GM15510 (cell line): ENCODE measurements at regions not wholly inside any gene's neighbourhood (a gene's known extent, or its start where the extent isn't known, plus 50 kb on each side); places are given as distances from the start of the nearest gene placed in this dataset.

Experiments
- POLR2A ChIP-seq: IDR thresholded peaks from 3 replicates; pipeline ENCODE4 v1.6.1; 2011; ENCODE audit warnings: borderline replicate concordance; ENCODE audit not compliant: insufficient read length; ENCODE audit errors: extremely low read depth

DNA sequence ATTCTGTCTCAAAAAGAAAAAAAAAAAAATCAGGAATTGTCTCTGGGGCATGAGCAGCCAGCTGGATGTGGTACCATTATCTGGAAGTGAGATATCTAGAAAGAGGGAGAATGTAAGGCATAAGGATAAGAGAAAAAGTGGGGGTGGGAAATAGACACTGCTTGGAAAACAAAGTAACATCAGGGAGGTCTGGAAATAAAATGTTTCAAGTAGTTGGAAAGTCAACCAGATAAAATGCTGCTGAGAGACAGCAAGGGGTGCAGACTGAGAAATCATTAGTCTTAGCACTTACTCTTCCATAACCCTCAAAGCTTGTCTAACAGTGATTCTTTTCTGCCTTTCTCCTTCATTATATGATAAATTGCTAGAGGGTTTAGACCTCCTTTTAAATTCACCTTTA, 159.7 kb upstream of the TBL1XR1 start:
- no peak for TF ChIP-seq POLR2A

DNA sequence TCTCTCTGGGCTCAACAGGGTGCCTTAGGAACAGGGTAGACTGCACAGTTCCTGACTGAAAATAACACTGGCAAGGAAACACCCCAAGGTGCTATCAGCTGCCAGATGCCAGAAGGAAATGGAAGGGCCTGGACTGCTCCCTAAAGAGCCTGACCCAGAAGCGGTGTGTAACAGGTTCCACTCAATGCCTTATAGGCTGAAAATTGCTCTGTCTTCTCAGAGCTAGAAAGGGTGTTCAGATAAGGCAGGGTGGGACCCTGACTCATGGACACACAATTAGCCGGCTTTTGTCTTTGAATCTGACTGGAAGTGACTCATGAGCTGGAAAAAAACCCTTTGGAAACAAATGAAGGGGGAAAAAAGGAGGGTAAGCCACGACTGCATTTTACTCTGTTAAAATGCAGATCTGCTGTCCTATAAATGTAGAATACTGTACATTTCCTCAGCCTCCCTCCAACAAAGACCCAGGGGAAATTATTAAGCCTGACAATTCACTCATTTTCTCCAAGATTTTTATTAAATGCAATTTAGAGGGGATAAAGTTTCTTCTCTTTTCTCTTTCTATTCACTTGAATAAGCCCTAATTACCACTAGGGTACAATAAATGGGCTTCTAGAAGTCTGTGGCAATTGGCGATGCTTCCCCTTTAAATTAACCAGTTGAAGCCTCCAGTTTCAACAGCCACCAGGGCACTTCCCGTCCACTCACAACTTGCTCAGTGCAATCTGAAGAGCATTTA, 160.2 kb upstream of the TBL1XR1 start:
- TF ChIP-seq POLR2A: no peak

DNA sequence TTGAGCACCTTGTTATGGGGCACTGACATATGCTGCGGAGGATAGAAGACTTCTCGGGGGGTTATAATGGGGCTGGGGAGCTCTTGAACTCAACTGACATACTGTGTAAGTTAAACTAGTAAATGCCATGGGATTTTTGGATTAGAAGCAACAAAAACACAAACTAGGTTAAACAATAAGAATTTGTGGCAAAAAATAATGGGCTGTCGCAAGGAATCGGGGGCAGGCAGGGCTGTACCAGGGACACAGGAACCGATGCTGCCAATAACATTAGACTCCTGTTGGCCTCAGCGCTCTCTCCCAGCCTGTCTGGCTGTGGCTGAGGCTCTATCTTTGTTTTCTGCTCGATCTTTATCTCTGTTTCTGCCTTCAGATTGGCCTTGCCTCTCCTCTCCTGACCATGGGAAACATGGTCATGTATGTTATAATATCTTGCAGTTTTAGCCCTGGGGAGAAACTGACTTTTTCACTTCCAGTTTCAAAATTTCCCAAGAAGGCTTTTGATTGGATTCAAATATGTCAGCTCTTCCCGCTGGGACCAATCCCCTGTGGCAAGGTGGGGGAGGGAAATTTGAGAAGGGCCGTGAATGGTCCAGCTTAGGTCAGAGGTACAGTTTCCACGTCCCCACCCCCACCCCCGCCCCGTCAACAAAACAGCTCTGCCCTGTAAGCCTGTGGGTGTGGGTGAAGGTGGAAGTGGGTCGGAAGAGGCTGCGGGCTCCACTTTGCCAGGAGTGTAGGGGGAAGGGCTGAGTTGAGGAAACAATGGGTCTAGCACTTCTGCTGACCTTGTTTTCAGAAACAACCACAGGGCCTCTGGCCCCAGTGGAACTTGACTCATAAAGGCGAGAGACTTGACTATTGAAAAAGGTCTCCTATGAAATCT, 161.1 kb upstream of the TBL1XR1 start:
- no peak for TF ChIP-seq POLR2A

DNA sequence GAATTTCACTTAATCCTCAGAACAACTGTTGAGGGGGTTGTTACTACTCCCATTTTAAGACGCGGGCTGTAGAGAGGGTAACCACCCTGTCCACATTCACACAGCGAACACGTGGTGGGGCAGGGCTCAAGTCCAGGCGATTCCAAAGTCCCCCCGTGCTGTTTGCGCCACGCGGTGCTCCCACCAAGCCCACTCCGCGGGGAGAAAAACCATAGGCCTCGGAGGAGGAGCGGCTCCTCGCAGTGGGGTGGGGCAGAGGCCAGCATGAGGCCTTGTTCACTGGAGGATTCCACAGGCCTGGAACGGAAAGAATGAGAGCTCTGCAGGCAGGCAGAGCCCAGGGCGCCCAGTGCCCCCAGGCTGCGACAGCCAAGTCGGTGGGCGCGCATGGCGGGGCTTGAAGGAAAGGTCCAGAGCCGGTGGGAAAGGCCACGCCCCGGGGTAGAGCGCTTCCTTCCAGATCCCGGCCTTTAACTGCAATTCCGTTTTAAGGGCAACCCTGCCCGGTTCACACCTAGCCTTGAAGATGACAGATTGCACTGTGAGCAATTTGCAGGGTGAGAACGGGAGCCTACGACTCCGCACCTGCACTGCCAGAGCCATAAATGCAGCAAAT, 161.8 kb upstream of the TBL1XR1 start:
- no peak for TF ChIP-seq POLR2A

DNA sequence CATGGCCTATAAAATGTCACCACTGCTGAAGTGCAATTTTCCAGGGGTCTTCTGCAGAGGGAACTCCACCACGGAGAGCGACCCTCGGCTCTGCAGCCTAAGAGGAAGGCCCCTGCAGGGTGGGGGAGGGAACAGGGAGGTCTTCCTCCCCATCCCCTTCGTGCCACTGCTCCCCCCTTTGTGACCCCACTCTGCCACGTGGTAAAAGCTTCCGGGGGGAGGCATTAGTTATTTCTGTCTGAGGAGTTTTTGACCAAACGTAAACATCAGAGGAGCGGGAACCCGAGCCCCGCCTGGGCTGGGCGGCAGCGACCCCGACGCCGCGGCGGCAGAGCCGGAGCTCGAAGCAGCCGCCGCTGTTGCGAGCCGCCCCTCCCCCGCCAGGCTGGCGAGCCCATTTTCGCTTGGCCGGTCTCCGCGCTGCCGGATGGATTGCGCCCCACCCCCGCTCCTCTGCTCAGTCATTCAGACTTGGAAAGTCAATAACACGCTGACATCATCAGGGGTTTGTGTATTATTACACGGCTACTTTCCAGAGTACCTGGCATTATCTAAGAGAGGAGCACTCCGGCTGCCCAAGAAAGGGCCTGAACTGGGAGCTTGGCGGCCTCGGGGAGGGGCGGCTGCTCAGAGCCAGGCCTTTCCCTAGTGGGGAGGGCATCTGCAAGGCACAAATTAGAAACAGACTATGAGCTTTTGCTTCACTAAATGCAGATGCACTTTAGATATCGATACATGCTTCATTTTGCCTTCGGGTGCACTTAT, 162.5 kb upstream of the TBL1XR1 start:
- TF ChIP-seq POLR2A: peak; percentile 23

DNA sequence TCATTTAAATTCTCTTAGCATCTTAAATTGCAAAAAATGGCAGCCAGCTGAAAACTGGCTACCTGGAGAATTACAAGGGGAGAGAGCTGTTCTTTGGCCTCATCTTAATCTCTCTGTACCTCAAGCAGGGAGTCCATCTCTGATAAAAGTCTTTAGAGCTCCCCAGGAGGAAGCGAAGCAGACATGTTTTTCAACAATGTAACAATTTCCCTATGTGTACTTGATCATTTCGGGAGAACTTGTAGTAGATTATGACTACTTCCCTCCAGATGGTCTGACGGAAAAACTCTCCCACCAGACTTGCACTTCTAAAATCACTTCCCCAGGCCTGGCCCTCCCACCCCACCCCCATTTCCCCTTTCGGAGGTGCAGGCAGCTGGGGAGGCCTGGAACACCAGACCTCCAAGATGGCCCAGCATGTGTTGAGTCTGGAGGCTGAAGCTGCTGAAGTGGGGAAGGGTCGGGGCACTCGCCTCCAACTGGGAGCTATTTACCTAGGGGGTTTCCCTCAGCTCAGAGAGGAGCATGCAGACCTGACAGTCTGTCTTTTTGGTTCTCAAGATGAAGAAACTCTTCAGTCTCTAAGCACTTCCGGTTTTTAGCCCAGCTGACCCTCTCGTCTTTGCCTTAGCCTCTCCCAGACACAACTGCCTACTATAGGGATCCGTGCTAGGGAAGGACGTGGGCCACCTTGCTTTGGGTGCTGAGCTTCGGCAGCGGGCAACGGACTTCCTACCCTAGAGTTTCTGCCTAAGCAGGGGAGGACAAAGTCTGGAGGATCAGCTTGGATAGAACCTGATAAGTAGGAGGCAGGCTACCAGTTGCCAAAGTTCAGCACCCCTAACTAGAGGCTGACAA, 164.0 kb upstream of the TBL1XR1 start:
- TF ChIP-seq POLR2A: no peak

DNA sequence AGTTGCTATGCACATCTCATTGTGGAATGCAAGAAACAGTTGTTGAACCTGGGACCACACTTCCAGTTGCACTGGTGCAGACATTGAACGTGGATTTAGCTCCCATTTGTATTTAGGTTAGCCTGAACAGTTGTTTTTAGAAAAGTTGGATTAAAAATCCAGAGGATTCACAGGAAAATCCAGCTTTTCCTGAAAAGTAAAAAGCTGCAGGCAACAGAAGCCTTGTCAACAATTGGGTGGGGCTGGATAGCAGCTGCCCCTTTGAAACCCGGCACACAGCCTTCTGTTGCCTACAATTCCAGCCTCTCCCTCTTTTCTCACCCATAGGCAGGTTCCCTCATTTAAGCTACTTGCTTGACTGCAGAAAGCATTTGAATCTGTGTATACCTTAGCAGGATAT, 165.3 kb upstream of the TBL1XR1 start:
- no peak for TF ChIP-seq POLR2A

DNA sequence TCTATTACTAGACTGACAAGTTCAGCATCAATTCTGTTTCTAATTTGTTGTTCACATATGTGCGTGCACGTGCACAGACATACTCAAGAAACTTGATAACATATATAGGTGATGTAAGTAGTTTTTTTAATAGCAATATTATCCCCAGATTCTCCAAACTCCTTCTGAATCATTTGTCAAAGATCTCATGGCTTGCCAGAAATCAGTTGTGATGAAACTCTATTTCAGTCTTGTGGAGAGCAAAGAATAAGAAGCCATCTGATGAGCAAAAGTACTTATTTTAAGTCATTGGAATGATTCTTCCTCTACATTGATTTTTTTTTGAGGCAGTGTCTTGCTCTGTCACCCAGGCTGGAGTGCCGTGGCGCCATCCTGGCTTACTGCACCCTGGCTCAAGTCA, 167.0 kb upstream of the TBL1XR1 start:
- no peak for TF ChIP-seq POLR2A

DNA sequence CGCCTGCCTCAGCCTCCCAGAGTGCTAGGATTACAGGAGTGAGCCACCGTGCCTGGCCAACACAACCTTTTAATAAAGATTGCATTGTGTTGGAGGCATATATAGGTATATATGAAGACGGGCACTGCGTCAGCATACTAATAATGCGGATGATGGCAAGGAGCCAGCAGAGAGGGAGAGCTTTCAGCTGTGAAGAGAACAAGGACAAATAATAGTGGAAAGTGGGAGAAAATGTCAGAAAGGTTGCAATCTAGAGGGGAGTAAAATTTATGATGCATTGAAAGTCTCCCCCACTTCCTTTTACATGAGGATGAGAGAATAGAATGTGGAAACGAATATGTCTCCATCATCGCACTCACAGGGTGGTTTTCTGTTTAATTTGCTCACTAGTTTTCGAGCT, 170.5 kb upstream of the TBL1XR1 start:
- TF ChIP-seq POLR2A: no peak

DNA sequence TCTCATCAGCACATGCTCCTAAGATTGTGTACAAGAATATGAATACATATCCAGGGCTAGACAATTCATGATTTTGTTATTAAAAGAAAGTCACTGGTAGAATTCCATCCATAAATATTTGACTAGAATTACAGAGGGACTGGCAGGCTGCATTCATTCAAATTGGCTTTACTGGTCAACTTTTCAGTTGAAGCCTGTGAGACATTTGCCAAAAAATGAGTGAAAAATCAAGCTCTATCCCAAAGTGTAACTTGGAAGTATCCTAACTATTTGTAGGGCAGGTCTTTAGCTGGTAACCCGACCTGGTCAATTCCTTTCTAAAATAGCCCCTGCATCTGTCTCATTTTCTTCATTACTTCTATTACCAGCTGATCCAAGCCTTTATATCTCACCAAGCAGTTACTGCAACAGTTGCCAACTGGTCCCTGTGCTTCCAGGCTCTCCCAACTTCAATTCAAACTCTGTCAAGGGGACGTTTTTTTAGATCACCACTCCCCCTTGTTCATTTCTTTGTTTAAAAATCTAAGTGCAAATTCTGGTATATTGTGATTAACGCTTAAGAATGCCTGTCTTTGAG, 173.1 kb upstream of the TBL1XR1 start:
- TF ChIP-seq POLR2A: no peak

DNA sequence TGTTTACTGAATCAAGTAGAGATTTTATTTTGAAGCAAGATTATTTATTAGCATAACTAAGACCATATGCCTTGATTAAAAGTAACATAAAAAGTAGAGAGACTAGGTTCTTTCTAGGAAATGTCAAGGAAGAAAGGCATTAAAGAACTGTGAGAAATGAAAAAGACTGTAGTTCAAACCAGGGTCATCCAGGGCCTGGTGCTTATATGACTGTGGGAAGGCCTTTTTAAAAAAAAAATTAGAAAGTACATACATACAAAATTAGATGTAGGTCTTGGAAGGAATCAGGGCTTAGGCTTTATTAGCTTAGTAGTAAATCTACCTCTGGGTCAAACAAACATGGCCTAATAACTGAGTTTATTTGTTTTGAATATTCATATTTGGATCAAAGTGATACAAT, 173.9 kb upstream of the TBL1XR1 start:
- no peak for TF ChIP-seq POLR2A

DNA sequence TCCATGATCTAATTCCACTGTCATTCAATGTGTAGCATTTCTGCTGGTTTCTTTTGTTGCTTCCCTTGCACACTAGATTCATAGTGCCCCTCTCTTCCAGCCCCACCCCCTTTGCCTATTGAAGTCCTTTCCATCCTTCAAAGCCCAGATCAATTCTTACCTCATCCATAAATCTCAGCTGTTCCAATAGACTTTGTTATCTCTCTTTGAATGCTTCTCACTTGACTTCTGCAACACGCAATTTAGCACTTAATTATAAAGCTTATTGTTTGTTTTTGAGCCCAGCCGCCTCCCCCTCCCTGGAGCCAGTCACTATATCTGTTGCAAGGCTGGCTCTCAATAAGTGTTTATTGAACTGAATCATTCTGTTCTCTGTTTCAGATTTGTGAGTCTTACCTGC, 174.6 kb upstream of the TBL1XR1 start:
- no peak for TF ChIP-seq POLR2A

DNA sequence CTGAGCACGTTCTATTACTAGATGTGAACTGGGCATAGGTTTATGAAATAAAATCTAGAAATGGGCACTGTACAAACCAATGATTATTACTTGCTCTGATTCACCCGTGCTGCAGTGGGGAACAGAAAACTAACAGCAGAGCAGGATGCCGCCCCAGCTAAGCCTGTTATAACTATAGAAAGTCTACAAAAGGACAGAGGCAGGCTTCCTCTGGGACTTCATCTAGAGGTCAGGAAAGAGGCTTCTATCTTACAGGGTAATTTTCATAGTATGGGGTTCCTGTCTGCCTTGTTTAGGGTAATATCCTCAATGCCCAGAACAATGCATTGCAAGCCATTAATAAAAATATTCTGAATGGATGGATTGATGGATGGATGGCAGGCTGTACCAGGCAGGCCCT, 177.0 kb upstream of the TBL1XR1 start:
- no peak for TF ChIP-seq POLR2A

DNA sequence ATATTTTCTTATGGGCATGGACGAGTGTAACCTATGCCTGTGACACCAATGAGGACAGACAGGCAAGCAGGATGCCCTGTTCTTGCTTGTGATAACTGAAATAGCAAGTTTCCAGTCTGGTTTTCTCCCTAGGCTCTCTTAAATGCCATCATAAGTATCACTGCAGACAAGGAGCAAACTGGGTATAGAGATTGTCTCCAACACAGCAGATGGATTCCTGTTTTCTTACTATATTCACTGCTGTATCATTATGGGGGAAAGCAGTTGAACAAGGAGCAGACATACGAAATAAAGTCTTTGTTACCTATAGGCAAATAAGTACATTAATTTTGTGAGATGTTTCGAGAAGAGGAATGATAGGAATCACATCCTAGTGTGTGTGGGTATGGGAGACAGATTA, 178.0 kb upstream of the TBL1XR1 start:
- TF ChIP-seq POLR2A: no peak

DNA sequence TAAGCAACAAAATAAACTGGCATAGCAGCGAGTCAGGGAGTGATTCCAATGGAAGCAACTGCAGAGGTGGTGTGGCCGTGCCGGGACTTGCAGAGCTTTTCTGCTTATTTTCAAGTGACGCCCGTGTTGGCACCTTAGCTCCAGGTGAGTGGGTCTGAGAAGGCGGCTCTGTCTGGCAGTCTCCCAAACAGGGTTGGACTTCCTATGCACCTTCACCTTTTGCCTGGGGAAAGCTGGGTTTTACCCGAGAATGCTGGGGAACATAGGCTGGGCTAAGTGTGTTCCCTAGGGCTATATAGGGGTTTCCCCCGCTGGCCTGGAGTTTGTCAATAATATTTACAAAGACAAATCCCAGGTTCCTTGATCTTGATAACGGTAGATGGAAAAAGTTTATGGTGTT, 179.9 kb upstream of the TBL1XR1 start:
- no peak for TF ChIP-seq POLR2A

DNA sequence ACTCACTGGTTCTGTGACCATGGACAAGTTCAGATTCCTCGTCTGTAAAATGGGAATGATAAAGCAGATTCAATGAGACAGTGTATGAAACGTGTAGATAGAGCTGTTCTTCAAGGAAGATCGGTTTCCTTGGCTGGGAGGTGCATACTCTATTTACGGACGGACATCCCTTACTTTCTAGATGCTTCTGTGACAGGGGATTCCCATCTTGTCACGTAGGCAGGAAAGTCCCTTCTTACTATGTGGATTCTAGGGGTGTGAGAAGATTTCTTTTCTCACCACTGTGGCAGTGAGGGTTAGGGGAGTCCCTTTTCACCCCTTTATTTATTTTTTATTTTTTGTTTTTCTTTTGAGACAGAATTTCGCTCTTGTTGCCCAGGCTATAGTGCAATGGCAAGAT, 180.9 kb upstream of the TBL1XR1 start:
- TF ChIP-seq POLR2A: no peak
